ENCODE measurements at regions not wholly inside any gene's neighbourhood (a gene's known extent, or its start where the extent isn't known, plus 50 kb on each side); places are given as distances from the start of the nearest gene placed in this dataset.

DNA sequence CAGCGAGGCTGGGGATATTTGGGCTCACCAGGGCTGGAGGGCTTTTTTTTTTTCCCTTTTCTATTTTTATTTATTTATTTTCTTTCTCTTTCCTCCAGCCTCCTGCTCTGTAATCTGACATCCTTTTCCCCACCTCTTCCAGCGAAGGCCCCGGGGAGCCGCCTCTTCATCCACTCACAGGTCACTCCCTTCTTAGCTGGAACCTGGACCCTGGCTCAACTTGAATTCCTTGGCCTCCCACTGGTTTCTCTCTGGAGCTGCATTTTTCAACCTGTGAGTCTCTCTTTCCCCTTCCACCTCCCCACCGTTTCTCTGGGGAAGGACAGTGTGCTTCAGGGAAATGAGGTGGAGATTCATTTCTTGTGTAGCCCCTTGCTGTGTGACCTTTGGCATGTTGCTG is 82.0 kb downstream of the MRM1 start:
- ChIA-PET CTCF (no interaction called here), POLR2A (no interaction called here)
- no peaks in the 10 kb centered on the region for H3K9me3 Mint-ChIP-seq
- no peaks in the 10 kb centered on the region for H3K36me3 Mint-ChIP-seq (ENCODE audit: low read depth)
- peaks cover 24% of the 10 kb centered on the region for H3K27me3 Mint-ChIP-seq
- ATAC-seq (ENCODE audit: low read depth) (no peak), DNase-seq (no peak)
- intact Hi-C loops (cut with micrococcal nuclease), result no loop called here
- no peak for TF ChIP-seq CTCF (IDR thresholded peaks at IDR 0.05)
- H3K4me1 Mint-ChIP-seq, result no peaks in the 10 kb centered on the region
- H3K4me3 Mint-ChIP-seq, result no peak overlapping the region
- H3K27ac Mint-ChIP-seq, result no peak overlapping the region

GRCh38 chr17:36684134-36684533 is 82.8 kb downstream of the MRM1 start:
- peaks cover 24% of the 10 kb centered on the region for H3K27me3 Mint-ChIP-seq
- H3K36me3 Mint-ChIP-seq (ENCODE audit: low read depth), result no peaks in the 10 kb centered on the region
- intact Hi-C loops (cut with micrococcal nuclease), result no loop called here
- no peak for TF ChIP-seq CTCF (IDR thresholded peaks at IDR 0.05)
- no peaks in the 10 kb centered on the region for H3K9me3 Mint-ChIP-seq
- no peak for ATAC-seq (ENCODE audit: low read depth)
- ChIA-PET CTCF (no interaction called here), POLR2A (interaction anchor here (0.7 kb wide), 1 partner anchor 714 kb away, joined by 3 read pairs; no protein-coding TSS in a partner anchor)
- no peak overlapping the region for H3K4me3 Mint-ChIP-seq
- DNase-seq, result no peak
- no peaks in the 10 kb centered on the region for H3K4me1 Mint-ChIP-seq
- H3K27ac Mint-ChIP-seq, result no peak overlapping the region

DNA sequence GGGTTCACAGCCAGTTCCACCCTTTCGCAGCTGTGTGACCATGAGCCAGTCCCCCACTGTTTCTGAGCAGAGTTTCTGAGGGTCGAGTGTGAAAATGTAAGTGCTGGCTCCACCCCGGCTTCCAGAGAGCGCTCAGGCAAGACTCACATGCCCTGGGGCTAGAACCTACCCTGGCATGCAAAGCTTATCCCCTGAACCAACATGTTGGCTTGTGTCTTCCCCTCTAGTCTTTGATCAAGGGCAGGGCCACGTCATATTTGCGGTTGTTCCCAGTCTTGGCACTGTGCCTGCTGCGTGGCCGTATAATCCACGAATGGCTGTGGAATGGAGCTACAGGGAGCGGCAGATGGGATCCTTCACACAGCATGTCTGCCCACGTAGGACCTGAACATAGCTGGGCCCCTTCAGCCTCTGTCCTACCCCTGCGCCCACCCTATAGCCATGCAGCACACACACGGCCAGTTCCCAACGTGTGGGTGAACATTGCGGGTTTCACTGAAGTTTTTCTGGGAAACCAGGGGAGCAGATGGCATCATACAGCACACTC is 84.8 kb downstream of the MRM1 start:
- intact Hi-C loops (cut with micrococcal nuclease), result no loop called here
- POLR2A ChIA-PET, result no interaction called here
- Mint-ChIP-seq H3K4me3 (no peak overlapping the region), H3K4me1 (no peaks in the 10 kb centered on the region), H3K27me3 (peaks cover 26% of the 10 kb centered on the region), H3K9me3 (no peaks in the 10 kb centered on the region), H3K36me3 (ENCODE audit: low read depth) (no peaks in the 10 kb centered on the region), H3K27ac (no peak overlapping the region)
- DNase-seq (no peak), ATAC-seq (ENCODE audit: low read depth) (no peak)
- no peak for TF ChIP-seq CTCF (IDR thresholded peaks at IDR 0.05)
- CTCF ChIA-PET, result no interaction called here

- Mint-ChIP-seq H3K4me3 (no peak overlapping the region), H3K27me3 (peaks cover 29% of the 10 kb centered on the region), H3K27ac (no peak overlapping the region), H3K36me3 (ENCODE audit: low read depth) (no peaks in the 10 kb centered on the region), H3K9me3 (no peaks in the 10 kb centered on the region), H3K4me1 (no peaks in the 10 kb centered on the region)
- CTCF ChIA-PET, result no interaction called here
- DNase-seq (no peak), ATAC-seq (ENCODE audit: low read depth) (no peak)
- POLR2A ChIA-PET, result no interaction called here
- TF ChIP-seq CTCF (IDR thresholded peaks at IDR 0.05), result no peak
- intact Hi-C loops (cut with micrococcal nuclease), result no loop called here
Measured at GRCh38 chr17:36687736-36688135, 86.4 kb downstream of the MRM1 start.

GRCh38 chr17:36689089-36689667 is 87.8 kb downstream of the MRM1 start:
- Mint-ChIP-seq H3K4me1 (no peaks in the 10 kb centered on the region), H3K36me3 (ENCODE audit: low read depth) (no peaks in the 10 kb centered on the region), H3K4me3 (no peak overlapping the region), H3K9me3 (no peaks in the 10 kb centered on the region), H3K27me3 (peaks cover 36% of the 10 kb centered on the region), H3K27ac (no peak overlapping the region)
- CTCF ChIA-PET, result no interaction called here
- no peak for TF ChIP-seq CTCF (IDR thresholded peaks at IDR 0.05)
- POLR2A ChIA-PET, result no interaction called here
- ATAC-seq (ENCODE audit: low read depth) (no peak), DNase-seq (no peak)
- intact Hi-C loops (cut with micrococcal nuclease), result no loop called here

Data from activated B cell treated with CpG ODN at 0.5 μM for 24 hours (primary cell).